ENCODE measurements at regions not wholly inside any gene's neighbourhood (a gene's known extent, or its start where the extent isn't known, plus 50 kb on each side); places are given as distances from the start of the nearest gene placed in this dataset.

DNA sequence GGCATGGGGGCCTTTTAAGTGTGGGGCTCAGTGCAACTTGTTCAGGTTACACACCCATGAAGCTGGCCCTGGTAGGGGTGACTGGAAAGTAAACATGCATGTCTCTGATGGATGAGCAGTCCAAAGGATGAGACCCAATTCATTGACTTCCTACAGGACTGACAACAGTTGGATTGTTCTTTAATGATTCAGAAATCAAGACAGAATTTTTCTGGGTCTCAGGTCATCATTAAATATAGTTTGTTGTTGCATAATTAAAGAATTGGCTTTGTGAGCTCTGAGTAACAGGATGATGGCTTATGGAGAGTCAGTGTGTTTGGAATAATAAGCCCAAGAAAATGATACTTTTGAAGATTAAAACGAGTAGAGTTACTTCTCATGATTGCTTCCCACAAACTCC is 604.2 kb upstream of the CLINT1 start:
- TF ChIP-seq CTCF (IDR thresholded peaks at IDR 0.05; ENCODE audit: low read length): no peak
- no peak for TF ChIP-seq EZH2 (optimal IDR thresholded peaks at IDR 0.05; ENCODE audit: low read depth, low read length)

Data from MM.1S (cell line).